ENCODE measurements at regions not wholly inside any gene's neighbourhood (a gene's known extent, or its start where the extent isn't known, plus 50 kb on each side); places are given as distances from the start of the nearest gene placed in this dataset.

DNA sequence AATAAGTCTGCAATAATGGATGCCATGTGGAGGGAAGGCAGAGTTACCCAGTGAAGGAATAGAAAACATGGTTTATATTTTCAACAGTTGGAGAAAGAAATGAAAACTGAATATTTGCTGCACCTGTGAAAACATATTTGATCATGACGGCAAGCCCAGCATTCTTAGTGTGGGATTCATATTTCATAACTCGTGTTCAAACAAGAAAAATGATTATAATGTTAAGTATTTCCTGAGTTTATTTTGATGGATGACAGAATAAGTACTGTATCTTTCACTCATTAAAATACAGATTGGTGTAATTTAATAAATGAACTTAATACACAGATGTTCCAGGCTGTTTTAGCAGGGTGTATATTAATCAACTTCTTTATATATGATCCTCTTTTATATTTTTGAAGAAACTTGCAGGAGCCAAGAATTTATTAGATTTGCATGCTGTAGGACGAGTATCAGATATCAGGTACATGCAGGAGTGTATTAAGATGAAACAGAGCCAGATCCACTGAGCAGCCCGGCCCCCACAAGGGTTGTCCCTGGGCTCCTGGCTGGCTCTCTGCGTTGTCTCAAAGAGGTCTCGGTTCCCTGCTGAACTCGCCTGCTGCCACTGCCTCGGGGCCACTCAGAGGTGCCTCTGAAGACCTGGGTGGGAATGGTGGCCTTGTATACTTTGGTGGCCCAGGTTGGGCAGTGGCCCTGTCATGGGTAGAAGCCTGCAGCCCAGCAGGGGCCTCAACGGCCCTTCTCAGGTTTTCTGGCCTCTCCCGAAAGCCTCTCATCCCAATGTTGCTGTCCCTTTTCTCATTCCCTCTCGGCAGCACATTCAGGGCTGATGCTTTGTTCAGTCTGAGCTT is 95.0 kb upstream of the LDAH start:
- DNase-seq (ENCODE audit: low read depth, low spot score): no peak
- Mint-ChIP-seq H3K27me3 (ENCODE audit: low read depth) (peaks cover 72% of the 10 kb centered on the region), H3K4me3 (no peak overlapping the region), H3K36me3 (ENCODE audit: low read depth) (no peaks in the 10 kb centered on the region), H3K9me3 (no peaks in the 10 kb centered on the region), H3K4me1 (no peaks in the 10 kb centered on the region), H3K27ac (ENCODE audit: unreplicated experiment) (no peak overlapping the region)
- TF ChIP-seq, protein P1, sequence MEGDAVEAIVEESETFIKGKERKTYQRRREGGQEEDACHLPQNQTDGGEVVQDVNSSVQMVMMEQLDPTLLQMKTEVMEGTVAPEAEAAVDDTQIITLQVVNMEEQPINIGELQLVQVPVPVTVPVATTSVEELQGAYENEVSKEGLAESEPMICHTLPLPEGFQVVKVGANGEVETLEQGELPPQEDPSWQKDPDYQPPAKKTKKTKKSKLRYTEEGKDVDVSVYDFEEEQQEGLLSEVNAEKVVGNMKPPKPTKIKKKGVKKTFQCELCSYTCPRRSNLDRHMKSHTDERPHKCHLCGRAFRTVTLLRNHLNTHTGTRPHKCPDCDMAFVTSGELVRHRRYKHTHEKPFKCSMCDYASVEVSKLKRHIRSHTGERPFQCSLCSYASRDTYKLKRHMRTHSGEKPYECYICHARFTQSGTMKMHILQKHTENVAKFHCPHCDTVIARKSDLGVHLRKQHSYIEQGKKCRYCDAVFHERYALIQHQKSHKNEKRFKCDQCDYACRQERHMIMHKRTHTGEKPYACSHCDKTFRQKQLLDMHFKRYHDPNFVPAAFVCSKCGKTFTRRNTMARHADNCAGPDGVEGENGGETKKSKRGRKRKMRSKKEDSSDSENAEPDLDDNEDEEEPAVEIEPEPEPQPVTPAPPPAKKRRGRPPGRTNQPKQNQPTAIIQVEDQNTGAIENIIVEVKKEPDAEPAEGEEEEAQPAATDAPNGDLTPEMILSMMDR (conservative IDR thresholded peaks at IDR 0.05): no peak

- Mint-ChIP-seq H3K4me1 (no peaks in the 10 kb centered on the region), H3K4me3 (no peak overlapping the region), H3K27me3 (ENCODE audit: low read depth) (peaks cover 74% of the 10 kb centered on the region), H3K36me3 (ENCODE audit: low read depth) (no peaks in the 10 kb centered on the region), H3K9me3 (no peaks in the 10 kb centered on the region), H3K27ac (ENCODE audit: unreplicated experiment) (no peak overlapping the region)
- no peak for DNase-seq (ENCODE audit: low read depth, low spot score)
- TF ChIP-seq, protein P1 (conservative IDR thresholded peaks at IDR 0.05): no peak
These were observed 94.4 kb upstream of the LDAH start for GRCh38 chr2:20917287-20917660.

DNA sequence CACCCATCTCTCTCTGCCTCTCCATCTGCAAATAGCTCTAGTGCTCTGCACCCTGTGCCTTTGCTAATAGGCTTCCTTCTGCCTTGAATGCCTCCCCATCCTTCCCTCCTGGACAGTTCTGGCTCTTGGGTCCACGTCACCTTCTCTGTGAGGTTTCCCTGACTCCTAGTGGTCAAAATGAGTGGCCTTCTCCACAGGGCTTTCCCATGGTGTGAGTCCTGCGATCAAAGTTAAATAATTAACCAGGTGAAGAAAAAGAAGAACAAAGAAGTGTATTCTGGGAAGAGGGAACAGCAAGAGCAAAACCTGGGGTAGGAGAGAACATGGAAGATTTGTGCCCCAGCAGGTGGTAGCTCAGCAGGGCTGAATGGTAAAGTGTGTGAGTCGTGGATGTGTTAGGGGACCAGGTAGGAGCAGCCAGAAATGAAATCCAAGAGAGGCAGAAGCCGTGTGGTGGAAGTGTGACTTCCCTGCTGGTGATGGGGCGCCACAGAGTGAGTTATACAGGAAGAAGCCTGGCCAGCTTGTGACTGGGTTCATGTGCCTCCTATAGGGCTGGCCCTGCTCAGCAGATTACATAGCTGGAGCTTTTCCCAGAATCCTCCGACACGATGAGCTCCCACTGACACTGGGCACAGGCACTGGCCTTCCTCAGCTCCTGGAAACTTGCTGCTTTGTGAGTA is 93.8 kb upstream of the LDAH start:
- H3K36me3 Mint-ChIP-seq (ENCODE audit: low read depth): no peaks in the 10 kb centered on the region
- peaks cover 73% of the 10 kb centered on the region for H3K27me3 Mint-ChIP-seq (ENCODE audit: low read depth)
- DNase-seq (ENCODE audit: low read depth, low spot score): no peak
- H3K9me3 Mint-ChIP-seq: no peaks in the 10 kb centered on the region
- H3K4me3 Mint-ChIP-seq: no peak overlapping the region
- H3K4me1 Mint-ChIP-seq: no peaks in the 10 kb centered on the region
- H3K27ac Mint-ChIP-seq (ENCODE audit: unreplicated experiment): no peak overlapping the region
- TF ChIP-seq, protein P1 (conservative IDR thresholded peaks at IDR 0.05): peak; percentile 27

DNA sequence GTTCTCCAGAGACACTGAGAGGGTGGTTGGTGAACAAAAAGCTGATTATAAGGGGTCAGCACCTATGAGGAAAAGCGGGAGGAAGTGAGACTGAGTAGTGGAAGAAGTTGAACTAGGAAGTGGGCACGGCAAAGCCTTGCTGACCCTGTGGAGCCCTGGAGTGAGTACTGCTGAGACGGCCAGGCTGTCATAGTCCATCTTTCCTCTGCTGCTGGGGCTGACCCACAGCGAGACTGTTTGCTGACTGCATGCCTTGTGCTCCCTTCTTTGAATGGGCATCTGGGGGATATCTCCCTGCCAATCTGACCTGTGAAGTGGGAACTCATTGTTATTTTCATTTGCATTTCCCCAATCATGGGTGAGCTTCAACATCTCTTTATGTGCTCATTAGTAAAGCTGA is 92.4 kb upstream of the LDAH start:
- no peak for DNase-seq (ENCODE audit: low read depth, low spot score)
- TF ChIP-seq, protein P1 (conservative IDR thresholded peaks at IDR 0.05): no peak
- Mint-ChIP-seq H3K4me1 (no peaks in the 10 kb centered on the region), H3K9me3 (no peaks in the 10 kb centered on the region), H3K4me3 (no peak overlapping the region), H3K36me3 (ENCODE audit: low read depth) (no peaks in the 10 kb centered on the region), H3K27ac (ENCODE audit: unreplicated experiment) (no peak overlapping the region), H3K27me3 (ENCODE audit: low read depth) (peaks cover 69% of the 10 kb centered on the region)

GRCh38 chr2:20914771-20915170 is 91.9 kb upstream of the LDAH start:
- H3K27ac Mint-ChIP-seq (ENCODE audit: unreplicated experiment): no peak overlapping the region
- TF ChIP-seq, protein P1 (conservative IDR thresholded peaks at IDR 0.05): no peak
- H3K27me3 Mint-ChIP-seq (ENCODE audit: low read depth): peaks cover 70% of the 10 kb centered on the region
- H3K4me1 Mint-ChIP-seq: no peaks in the 10 kb centered on the region
- H3K9me3 Mint-ChIP-seq: no peaks in the 10 kb centered on the region
- no peak for DNase-seq (ENCODE audit: low read depth, low spot score)
- no peaks in the 10 kb centered on the region for H3K36me3 Mint-ChIP-seq (ENCODE audit: low read depth)
- no peak overlapping the region for H3K4me3 Mint-ChIP-seq

Data from neural crest cell (in vitro differentiated cells).